ENCODE measurements at regions not wholly inside any gene's neighbourhood (a gene's known extent, or its start where the extent isn't known, plus 50 kb on each side); places are given as distances from the start of the nearest gene placed in this dataset.

GRCh38 chr3:41040256-41040655 is 159.0 kb upstream of the CTNNB1 start:
- Histone ChIP-seq H4K91ac (ENCODE audit: insufficient read length, low read depth, low read length) (no peak overlapping the region), H2AFZ (ENCODE audit: low read length) (no peak overlapping the region), H2BK5ac (ENCODE audit: insufficient read length, low read length) (no peak overlapping the region), H4K5ac (ENCODE audit: insufficient read length, low read depth, low read length) (no peak overlapping the region), H2BK20ac (ENCODE audit: low read depth, low read length, poor library complexity, severe bottlenecking) (no peak overlapping the region), H4K20me1 (ENCODE audit: control insufficient read depth, insufficient read depth, insufficient read length) (no peaks in the 10 kb centered on the region), H2BK12ac (ENCODE audit: insufficient read length, low read depth, low read length) (no peak overlapping the region), H3K9me3 (ENCODE audit: control insufficient read depth, low read depth, low read length) (no peaks in the 10 kb centered on the region), H3K79me2 (ENCODE audit: insufficient read depth, low read length) (no peaks in the 10 kb centered on the region), H4K8ac (replicated peaks; ENCODE audit: insufficient read length, low read depth, low read length) (no peak overlapping the region), H3K4me2 (ENCODE audit: insufficient read depth, insufficient read length, low read length) (no peak overlapping the region), H3K14ac (ENCODE audit: insufficient read depth, low read length) (no peak overlapping the region), H3K79me1 (ENCODE audit: insufficient read depth, low read depth, low read length, poor library complexity, severe bottlenecking) (no peaks in the 10 kb centered on the region), H3K4ac (ENCODE audit: low read depth, low read length) (no peak overlapping the region), H3K18ac (ENCODE audit: insufficient read length, low read depth, low read length) (no peak overlapping the region), H3K4me1 (ENCODE audit: insufficient read depth, low read length) (no peaks in the 10 kb centered on the region), H3K56ac (ENCODE audit: insufficient read length, low read depth, low read length) (no peak overlapping the region), H2BK15ac (ENCODE audit: low read depth, low read length) (no peak overlapping the region), H3T11ph (ENCODE audit: low read length) (no peak overlapping the region), H3K27ac (ENCODE audit: insufficient read length, low read depth, low read length) (no peak overlapping the region), H2AK5ac (ENCODE audit: insufficient read length, low read length) (no peak overlapping the region), H3K27me3 (ENCODE audit: insufficient read depth, low read length) (no peaks in the 10 kb centered on the region), H2BK120ac (ENCODE audit: low read depth, low read length, poor library complexity, severe bottlenecking) (no peak overlapping the region), H3K23ac (ENCODE audit: insufficient read length, low read depth, low read length) (no peak overlapping the region), H3K23me2 (ENCODE audit: insufficient read length, low read depth, low read length, poor library complexity, severe bottlenecking) (no peaks in the 10 kb centered on the region), H3K9ac (ENCODE audit: extremely low read depth, insufficient read length, low read length) (no peak overlapping the region)
- no peaks in the 10 kb centered on the region; the same call in 1 of the 2 replicates for H3K27me3 Mint-ChIP-seq (ENCODE audit: low read depth)
- no peak overlapping the region for H3K27ac Mint-ChIP-seq
- WGBS (ENCODE audit: extremely low coverage, insufficient read length, low lambda C conversion rate), result no CpG with 5 or more reads among the region's 2 CpGs
- H3K9me3 Mint-ChIP-seq, result no peaks in the 10 kb centered on the region
- DNase-seq, result no peak
- TF ChIP-seq CTCF (conservative IDR thresholded peaks at IDR 0.05), result no peak
- H3K36me3 Mint-ChIP-seq (ENCODE audit: insufficient read depth in 1 of 3, low read depth in 3 of 3), result no peaks in the 10 kb centered on the region; a peak in 1 of 7 replicates
- no peak overlapping the region for H3K4me3 Mint-ChIP-seq
- peaks cover 6 to 8% of the 10 kb centered on the region in 2 experiments for H3K4me1 Mint-ChIP-seq

Measured in H9 (cell line).